IPS-15b (cell line): ENCODE measurements at regions not wholly inside any gene's neighbourhood (a gene's known extent, or its start where the extent isn't known, plus 50 kb on each side); places are given as distances from the start of the nearest gene placed in this dataset.

ENCODE experiments used
- H3K27me3 ChIP-seq: one replicate; pipeline ENCODE4 v1.6.1; 2013; ENCODE audit warnings: low read length; ENCODE audit not compliant: control insufficient read depth, insufficient read depth
- H3K36me3 ChIP-seq: one replicate; pipeline ENCODE4 v1.6.1; 2013; ENCODE audit warnings: low read length; ENCODE audit not compliant: control insufficient read depth, insufficient read depth
- H3K4me1 ChIP-seq: one replicate; pipeline ENCODE4 v1.6.1; 2013; ENCODE audit warnings: mild to moderate bottlenecking, low read length; ENCODE audit not compliant: control insufficient read depth, insufficient read depth
- H3K4me3 ChIP-seq: one replicate; pipeline ENCODE4 v1.5.1; 2013; ENCODE audit warnings: low read depth, low read length
- H3K9ac ChIP-seq: one replicate; pipeline ENCODE4 v1.6.1; 2013; ENCODE audit warnings: low read depth, mild to moderate bottlenecking, low read length
- H3K9me3 ChIP-seq: one replicate; pipeline ENCODE4 v1.6.1; 2013; ENCODE audit warnings: mild to moderate bottlenecking, low read length; ENCODE audit not compliant: control insufficient read depth, insufficient read depth

DNA sequence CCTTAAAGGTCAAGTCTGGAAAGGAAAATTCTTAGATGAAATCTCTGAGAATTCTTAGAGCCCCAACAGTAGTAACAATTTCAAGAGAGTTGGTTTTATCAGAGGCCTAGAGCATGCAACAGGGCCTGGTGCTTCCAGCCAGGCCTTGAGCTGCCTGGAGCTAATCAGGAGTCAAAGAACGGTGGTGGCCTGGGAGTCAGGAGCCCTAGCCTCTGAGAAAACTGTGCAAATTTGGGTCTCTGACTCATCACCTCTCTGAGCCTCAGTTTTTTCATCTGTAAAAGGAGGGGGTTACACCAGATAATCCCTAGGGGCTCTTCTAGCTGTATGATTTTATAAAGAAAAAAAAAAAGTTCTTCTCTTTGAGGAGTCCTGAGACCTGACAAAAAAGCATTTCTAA is 227.3 kb upstream of the RPL38 start:
- H3K4me1 ChIP-seq, result no peaks in the 10 kb centered on the region
- H3K36me3 ChIP-seq, result no peaks in the 10 kb centered on the region
- no peaks in the 10 kb centered on the region for H3K9me3 ChIP-seq
- no peaks in the 10 kb centered on the region for H3K27me3 ChIP-seq
- H3K9ac ChIP-seq, result no peak overlapping the region
- H3K4me3 ChIP-seq, result no peak overlapping the region

DNA sequence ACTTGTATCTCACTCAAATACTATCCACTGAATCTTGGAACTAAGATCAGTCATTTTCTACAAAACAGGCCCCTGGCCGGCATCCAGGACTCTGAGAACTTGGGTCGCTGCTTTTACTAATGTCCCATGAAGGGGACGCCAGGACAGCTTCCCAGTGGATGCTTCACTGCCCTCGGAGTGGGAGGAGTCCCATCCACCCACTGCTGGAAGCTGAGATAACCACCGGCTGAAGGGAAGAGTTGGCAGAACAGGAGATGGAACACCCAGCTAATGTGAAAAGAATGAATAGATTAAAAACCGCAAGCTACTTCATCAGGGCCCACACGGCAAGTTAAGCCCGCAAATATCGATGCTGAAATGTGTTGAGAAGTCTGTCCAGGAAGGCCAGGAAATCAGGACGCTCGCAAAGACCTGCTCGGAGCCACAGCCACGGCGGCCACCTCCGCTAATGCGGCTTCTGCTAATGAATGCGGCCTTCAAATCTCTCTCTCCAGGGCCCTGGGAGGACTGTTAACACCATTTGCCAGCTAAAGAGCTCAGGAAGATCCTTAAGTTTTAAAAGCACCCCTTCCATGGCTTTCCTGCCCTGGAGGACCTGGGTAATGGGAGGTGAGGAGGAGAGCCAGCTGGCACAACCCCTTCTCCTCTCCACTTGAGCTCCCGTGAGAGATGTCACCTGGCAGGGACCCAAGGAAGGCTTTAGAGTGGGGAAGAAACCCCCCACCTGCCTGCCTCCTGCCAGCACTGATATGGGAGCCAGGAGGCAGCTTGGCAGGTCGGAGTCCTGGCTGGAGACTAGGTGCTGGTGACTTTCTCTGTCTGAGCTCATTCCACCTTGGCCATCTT is 226.6 kb upstream of the RPL38 start:
- Histone ChIP-seq H3K4me3 (no peak overlapping the region), H3K4me1 (no peaks in the 10 kb centered on the region), H3K27me3 (no peaks in the 10 kb centered on the region)

GRCh38 chr17:73980517-73980916 is 223.0 kb upstream of the RPL38 start:
- Histone ChIP-seq H3K4me1 (no peaks in the 10 kb centered on the region), H3K9ac (no peak overlapping the region), H3K27me3 (no peaks in the 10 kb centered on the region), H3K9me3 (no peaks in the 10 kb centered on the region), H3K36me3 (no peaks in the 10 kb centered on the region), H3K4me3 (no peak overlapping the region)

More for the DNA sequence above, 226.6 kb upstream of the RPL38 start:
- Histone ChIP-seq H3K36me3 (no peaks in the 10 kb centered on the region), H3K9me3 (no peaks in the 10 kb centered on the region), H3K9ac (no peak overlapping the region)

DNA sequence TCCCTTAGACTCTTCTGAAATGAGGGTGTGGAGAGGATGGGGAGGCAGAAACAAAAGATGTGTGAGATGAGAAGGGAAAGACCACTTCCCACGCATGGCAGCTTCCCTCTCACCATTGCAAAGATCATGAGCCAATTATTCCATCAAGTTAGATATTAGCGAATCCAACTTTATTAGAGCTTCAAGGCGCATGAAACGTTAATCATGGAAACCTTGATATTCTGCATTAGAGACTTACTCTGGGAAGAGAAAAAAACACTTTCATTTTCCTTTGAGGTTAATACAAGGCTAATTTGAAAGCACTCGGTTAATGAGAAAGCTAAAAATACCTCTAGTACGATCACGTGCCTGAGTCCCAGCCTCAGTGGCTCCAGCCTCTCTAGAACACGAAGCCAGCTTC is 220.6 kb upstream of the RPL38 start:
- H3K27me3 ChIP-seq, result no peaks in the 10 kb centered on the region
- no peaks in the 10 kb centered on the region for H3K36me3 ChIP-seq
- H3K9me3 ChIP-seq, result no peaks in the 10 kb centered on the region
- no peak overlapping the region for H3K9ac ChIP-seq
- H3K4me3 ChIP-seq, result no peak overlapping the region
- H3K4me1 ChIP-seq, result no peaks in the 10 kb centered on the region

DNA sequence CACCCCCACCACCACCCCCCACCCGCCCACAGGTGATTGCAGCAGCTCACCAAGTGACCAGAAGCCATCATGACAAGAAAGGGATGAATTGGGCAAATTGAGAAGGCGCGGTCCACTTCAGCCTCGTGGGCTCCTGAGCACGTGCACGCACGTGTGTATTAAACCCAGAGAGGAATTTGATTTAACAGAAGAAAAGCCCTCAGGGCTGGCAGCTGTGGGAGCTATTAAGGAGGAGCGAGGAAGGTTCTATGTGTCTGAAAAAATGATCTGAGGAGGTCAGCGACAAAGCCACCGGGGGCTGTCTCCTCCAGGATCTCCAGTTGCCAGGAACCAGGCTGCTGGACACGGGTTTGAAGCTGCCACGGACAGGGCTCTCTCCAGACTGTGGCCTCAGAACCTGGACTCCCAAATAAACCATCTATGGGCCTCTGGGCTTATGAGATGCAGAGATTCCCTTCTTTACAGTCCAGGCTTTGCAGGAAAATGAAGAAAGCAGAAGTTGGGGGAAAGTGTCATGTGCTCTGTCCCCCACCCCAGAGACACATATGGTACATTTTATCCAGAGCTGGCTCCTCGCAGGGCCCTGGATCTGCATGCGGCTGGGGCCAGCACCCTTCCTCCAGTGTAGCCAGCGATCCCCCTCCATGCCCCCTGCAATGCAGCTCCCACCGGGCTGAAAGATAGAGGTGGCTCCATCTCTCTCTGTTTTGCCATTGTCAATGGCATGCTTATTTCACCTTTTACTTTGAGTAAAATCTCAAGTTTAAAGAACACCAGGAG is 219.7 kb upstream of the RPL38 start:
- H3K27me3 ChIP-seq, result no peaks in the 10 kb centered on the region
- no peaks in the 10 kb centered on the region for H3K9me3 ChIP-seq
- no peaks in the 10 kb centered on the region for H3K36me3 ChIP-seq
- H3K4me1 ChIP-seq, result no peaks in the 10 kb centered on the region
- no peak overlapping the region for H3K9ac ChIP-seq
- no peak overlapping the region for H3K4me3 ChIP-seq

GRCh38 chr17:73984941-73985340 is 218.5 kb upstream of the RPL38 start:
- Histone ChIP-seq H3K9ac (no peak overlapping the region), H3K9me3 (no peaks in the 10 kb centered on the region), H3K36me3 (no peaks in the 10 kb centered on the region), H3K4me1 (no peaks in the 10 kb centered on the region), H3K4me3 (no peak overlapping the region), H3K27me3 (no peaks in the 10 kb centered on the region)

DNA sequence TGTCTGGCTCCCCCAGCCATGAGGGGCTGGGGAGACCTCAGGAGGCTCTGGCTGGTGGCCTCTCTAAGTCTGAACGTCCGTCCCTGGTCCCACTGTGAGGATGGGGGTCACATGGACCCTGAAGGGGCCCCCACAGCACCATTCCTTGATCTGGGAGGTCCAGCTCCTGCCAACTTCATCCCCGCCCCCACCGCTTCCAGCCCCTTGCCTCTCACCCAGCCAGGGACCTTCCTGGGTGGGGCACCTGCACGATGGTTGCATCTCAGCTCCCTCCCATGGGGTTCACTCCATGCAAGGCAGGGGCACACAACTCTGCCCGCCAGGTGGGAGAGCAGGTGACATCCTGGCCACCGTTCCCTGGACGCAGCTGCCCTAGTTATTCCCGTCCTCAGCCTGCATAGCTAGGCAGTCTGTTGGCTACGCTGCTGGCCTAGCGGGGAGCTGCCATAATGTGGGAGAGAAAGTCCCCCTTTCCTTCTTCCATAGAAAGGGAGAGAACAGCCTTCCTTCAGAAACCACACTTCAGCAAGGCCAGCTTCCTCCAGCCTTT is 217.9 kb upstream of the RPL38 start:
- Histone ChIP-seq H3K9ac (no peak overlapping the region), H3K4me3 (no peak overlapping the region), H3K27me3 (no peaks in the 10 kb centered on the region), H3K9me3 (no peaks in the 10 kb centered on the region), H3K4me1 (no peaks in the 10 kb centered on the region), H3K36me3 (no peaks in the 10 kb centered on the region)

DNA sequence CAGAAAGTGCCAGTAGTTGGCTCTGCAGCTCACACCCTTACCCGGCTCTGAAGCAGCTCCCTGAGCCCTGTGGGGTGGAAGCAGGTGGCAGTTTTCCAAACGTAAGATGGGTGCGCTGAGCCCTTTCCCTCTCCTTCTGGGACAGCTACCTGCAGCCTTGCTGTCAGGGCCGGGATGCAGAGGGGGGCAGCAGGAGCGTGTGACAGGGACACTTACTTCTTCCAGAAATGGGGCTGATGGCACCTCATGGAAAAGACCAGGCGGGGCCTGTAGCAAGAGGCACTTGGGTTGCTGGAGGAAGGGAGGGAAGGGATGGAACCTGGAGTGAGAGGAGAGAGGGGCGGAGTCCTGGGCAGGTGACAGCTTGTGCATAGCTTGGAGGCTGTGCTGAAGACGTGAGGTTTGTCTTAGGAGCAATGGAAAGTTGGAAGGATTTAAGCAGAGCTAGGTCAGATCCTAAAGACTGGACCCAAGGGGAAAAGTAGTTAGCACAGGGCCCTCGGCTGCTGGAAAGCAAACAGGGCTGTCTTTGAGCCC is 216.8 kb upstream of the RPL38 start:
- no peaks in the 10 kb centered on the region for H3K4me1 ChIP-seq
- no peaks in the 10 kb centered on the region for H3K27me3 ChIP-seq
- H3K9me3 ChIP-seq, result no peaks in the 10 kb centered on the region
- no peak overlapping the region for H3K4me3 ChIP-seq
- no peak overlapping the region for H3K9ac ChIP-seq
- no peaks in the 10 kb centered on the region for H3K36me3 ChIP-seq

GRCh38 chr17:73987395-73987794 is 216.1 kb upstream of the RPL38 start:
- no peak overlapping the region for H3K4me3 ChIP-seq
- H3K27me3 ChIP-seq, result no peaks in the 10 kb centered on the region
- H3K4me1 ChIP-seq, result no peaks in the 10 kb centered on the region
- no peak overlapping the region for H3K9ac ChIP-seq
- H3K36me3 ChIP-seq, result no peaks in the 10 kb centered on the region
- H3K9me3 ChIP-seq, result no peaks in the 10 kb centered on the region

GRCh38 chr17:73987845-73988509 is 215.5 kb upstream of the RPL38 start:
- no peak overlapping the region for H3K4me3 ChIP-seq
- H3K9ac ChIP-seq, result no peak overlapping the region
- no peaks in the 10 kb centered on the region for H3K27me3 ChIP-seq

DNA sequence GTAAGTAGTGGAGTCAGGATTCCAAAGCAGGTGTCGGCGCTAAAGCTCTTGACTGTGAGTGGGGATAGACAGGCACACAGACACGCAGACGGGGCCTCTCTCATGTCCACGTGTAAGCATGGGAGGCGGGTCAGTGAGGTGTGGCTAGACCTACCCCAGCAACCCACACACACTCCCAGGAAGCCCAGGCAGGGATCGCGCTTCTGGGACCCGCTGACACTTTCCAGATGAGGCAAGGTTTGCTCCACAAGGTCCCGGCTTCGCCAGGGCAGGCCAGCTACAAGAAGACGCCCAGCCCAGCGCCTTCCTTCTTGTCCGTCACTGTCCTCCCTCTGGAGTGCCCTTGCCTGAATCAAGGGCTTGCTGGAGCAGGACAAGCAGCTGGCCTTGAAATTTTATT is 213.8 kb upstream of the RPL38 start:
- no peaks in the 10 kb centered on the region for H3K36me3 ChIP-seq
- H3K9ac ChIP-seq, result no peak overlapping the region
- H3K4me3 ChIP-seq, result no peak overlapping the region
- H3K27me3 ChIP-seq, result no peaks in the 10 kb centered on the region
- H3K4me1 ChIP-seq, result no peaks in the 10 kb centered on the region
- no peaks in the 10 kb centered on the region for H3K9me3 ChIP-seq

More at GRCh38 chr17:73987845-73988509, 215.5 kb upstream of the RPL38 start:
- H3K4me1 ChIP-seq, result no peaks in the 10 kb centered on the region
- H3K9me3 ChIP-seq, result no peaks in the 10 kb centered on the region
- H3K36me3 ChIP-seq, result no peaks in the 10 kb centered on the region
